HG03108 (cell line): ENCODE measurements at regions not wholly inside any gene's neighbourhood (a gene's known extent, or its start where the extent isn't known, plus 50 kb on each side); places are given as distances from the start of the nearest gene placed in this dataset.
"Not testable (repeated sequence)": the region's sequence is repeated elsewhere in the genome, so short reads cannot be mapped to it uniquely, and the experiment has no call there.

ENCODE experiments used
- ATAC-seq: cut with Tn5 transposase; IDR thresholded peaks from one replicate; pipeline ENCODE4 v1.9.1; 2021; ENCODE audit warnings: moderate library complexity; ENCODE audit not compliant: unreplicated experiment

GRCh38 chr11:38751421-38751820, 2153.4 kb upstream of the RAG2 start:
- ATAC-seq, result no peak

- ATAC-seq, result not testable (repeated sequence)
These were observed 2148.5 kb upstream of the RAG2 start for GRCh38 chr11:38746516-38746915.

- no peak for ATAC-seq
These were observed 2125.3 kb upstream of the RAG2 start for GRCh38 chr11:38723361-38723760.

DNA sequence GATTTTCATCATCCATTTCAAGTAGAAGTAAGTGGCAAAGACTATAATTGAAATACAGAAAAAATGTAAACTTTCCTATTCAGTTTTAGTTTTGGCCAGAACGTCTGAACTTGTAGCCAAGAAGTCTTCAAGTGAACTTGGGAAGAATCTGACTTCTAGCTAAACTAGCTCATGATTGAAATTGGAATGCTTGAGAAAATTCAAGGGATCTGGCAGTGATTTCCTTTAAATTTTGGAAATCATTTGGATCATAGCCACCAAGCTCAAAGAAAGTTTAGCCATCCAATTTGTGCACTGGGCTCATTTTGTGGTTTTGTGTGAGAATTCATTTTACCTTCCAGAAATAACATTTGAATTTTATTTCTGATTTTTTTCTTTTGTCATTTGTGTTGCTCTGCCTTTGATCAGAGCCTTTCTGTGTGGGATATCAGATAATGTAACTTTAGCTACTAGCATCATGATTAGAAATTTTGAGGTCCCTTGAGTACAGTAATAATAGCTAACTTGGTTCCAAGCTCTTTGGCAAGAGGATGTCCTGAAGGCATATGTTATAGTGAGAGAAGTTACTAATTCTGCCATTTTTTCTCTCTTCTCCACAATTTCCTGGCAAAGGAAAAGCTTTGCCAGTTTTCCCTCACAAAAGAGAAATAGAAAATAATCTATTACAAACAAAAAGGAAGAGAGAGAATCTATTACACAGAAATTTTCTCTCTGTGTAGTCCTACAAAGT, 2123.7 kb upstream of the RAG2 start:
- ATAC-seq, result no peak

- ATAC-seq, result no peak
These were observed 2120.6 kb upstream of the RAG2 start for GRCh38 chr11:38718659-38719058.

GRCh38 chr11:38718049-38718448, 2120.0 kb upstream of the RAG2 start:
- no peak for ATAC-seq

GRCh38 chr11:38711110-38711509, 2113.1 kb upstream of the RAG2 start:
- ATAC-seq, result no peak

- no peak for ATAC-seq
These were observed 2112.2 kb upstream of the RAG2 start for GRCh38 chr11:38710262-38710661.

- ATAC-seq, result no peak
These were observed 2102.1 kb upstream of the RAG2 start for GRCh38 chr11:38700111-38700510.

DNA sequence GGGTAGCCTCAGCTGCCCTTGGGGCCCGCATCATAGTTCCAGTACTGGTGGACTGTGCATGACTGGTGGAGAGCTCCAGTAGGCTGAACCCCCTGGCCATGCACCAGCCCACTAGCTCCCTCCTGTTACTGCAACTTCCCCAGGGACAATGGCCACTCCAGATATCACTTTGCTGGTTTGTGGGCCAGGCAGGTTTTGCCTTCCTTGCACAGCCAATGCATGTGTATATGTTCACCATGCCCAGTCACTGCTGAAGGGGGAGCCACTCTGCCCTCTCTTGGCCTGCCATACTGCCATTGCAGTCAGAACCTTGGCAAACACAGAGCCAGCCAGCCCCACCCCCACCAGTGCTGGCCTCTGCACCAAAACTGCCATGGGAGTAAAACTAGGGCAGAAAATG, 2095.3 kb upstream of the RAG2 start:
- ATAC-seq, result no peak

- ATAC-seq, result not testable (repeated sequence)
These were observed 2092.2 kb upstream of the RAG2 start for GRCh38 chr11:38690211-38690610.

DNA sequence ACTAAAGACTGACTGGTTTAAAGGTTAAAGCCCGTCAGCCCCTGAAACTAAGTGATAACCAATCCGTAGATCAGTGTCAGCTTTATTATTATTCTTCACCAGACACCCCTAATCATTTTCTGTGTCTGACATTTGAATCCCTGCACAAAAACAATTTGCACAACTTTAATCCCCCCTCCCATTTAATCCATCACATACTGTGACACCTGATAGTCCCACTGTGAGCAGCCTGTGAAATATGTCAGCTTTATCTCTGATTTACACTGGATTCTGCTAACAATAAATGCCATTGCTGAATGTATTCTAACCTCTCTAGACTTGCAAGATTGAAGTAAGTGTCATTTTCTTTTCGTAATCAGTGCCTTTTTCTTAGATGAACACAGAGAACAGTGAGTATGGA, 2089.0 kb upstream of the RAG2 start:
- ATAC-seq, result no peak

GRCh38 chr11:38683484-38683883, 2085.4 kb upstream of the RAG2 start:
- no peak for ATAC-seq

- no peak for ATAC-seq
These were observed 2082.7 kb upstream of the RAG2 start for GRCh38 chr11:38680746-38681145.

GRCh38 chr11:38680166-38680565, 2082.1 kb upstream of the RAG2 start:
- ATAC-seq, result no peak

DNA sequence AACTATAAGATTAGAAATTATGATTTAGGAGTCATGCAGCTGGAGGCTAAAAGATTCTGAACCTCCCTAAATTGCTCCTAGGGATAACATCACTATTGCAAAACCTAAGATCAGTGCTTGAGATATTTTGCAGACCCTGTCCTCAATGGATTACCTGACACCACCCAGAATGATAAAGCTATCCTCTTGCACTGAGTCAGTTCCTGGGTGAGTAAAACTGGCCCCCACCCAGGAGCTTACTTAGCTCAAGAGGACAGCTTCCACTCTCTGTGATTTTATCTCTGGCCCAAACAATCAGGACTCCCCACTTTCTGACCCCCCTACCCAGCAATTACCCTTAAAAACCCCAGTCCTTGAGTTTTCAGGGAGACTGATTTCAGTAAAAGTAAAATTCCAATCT, 2074.4 kb upstream of the RAG2 start:
- no peak for ATAC-seq

- ATAC-seq, result no peak
These were observed 2069.3 kb upstream of the RAG2 start for GRCh38 chr11:38667359-38667758.

DNA sequence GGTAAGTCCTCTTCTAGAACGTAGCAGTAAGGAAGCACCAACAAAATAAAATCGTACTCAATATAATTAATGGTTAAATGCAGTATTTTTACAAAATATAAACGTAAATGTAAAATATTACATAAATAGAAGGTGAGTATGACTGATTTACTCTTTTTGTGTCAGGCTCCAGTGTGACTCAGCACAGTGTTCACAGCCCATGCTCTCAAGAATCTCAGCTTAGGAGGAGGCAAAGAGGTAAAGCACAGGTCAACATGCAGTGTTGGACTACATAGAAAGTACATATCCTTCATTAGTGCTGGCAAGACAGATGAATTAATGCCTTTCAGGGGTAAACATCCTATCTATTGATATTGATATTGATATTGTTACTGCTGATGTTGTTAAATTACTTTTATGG, 2050.6 kb upstream of the RAG2 start:
- ATAC-seq, result no peak

DNA sequence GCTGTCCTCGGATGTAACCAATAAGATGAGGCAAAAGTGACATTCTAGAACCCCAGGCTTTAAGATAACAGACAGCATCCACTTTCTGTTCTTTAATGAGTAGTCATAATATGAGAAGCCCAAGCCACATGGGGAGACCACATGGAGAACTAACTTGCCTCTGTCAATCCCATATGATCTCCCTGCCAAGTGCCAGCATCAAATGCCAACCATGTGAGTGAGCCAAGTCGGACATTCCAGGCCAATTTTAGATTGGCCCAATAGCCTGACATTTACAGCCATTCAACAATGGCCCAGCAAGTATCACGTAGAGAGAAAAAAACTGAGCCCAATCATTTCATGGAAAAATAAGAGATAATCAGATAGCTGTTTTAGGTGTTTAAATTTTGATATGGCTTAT, 2048.3 kb upstream of the RAG2 start:
- ATAC-seq, result no peak

- no peak for ATAC-seq
These were observed 2042.8 kb upstream of the RAG2 start for GRCh38 chr11:38640854-38641253.

GRCh38 chr11:38612701-38613100, 2014.7 kb upstream of the RAG2 start:
- no peak for ATAC-seq

GRCh38 chr11:38601371-38601770, 2003.3 kb upstream of the RAG2 start:
- not testable (repeated sequence) for ATAC-seq

- no peak for ATAC-seq
These were observed 2000.4 kb upstream of the RAG2 start for GRCh38 chr11:38598418-38598817.
